Right forelimb (tissue), 1 donor: ENCODE measurements at regions not wholly inside any gene's neighbourhood (a gene's known extent, or its start where the extent isn't known, plus 50 kb on each side); places are given as distances from the start of the nearest gene placed in this dataset.

Experiments used
- DNase-seq: peaks from one replicate; pipeline ENCODE4 v3.0.0-alpha.2; 2018

- DNase-seq = no peak
These were observed 55.0 kb downstream of the SOX4 start for GRCh38 chr6:21648475-21649050.

- no peak for DNase-seq
These were observed 59.8 kb downstream of the SOX4 start for GRCh38 chr6:21653323-21653722.

DNA sequence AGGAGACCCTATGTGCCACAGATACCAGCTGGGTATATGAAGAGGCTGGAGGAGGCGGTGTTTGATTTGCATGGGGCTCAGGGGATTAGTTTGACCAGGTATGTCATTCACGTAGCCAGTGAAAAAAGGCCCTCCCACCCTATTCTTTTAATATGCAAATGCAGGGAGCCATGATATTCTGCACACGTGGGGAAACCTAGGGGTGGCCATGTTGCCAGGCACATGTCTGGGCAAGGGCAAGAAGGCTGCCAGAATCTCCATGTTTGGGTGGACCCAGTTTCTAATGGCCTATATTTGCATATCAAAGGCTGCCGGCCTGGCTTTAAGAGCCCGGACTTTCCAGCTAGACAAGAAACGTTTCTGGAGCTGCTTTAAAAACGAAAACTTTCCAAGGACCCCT is 60.4 kb downstream of the SOX4 start:
- DNase-seq = no peak

- DNase-seq = no peak
These were observed 60.8 kb downstream of the SOX4 start for GRCh38 chr6:21654361-21654760.

- no peak for DNase-seq
These were observed 70.4 kb downstream of the SOX4 start for GRCh38 chr6:21663966-21664313.

GRCh38 chr6:21664314-21665109 is 71.0 kb downstream of the SOX4 start:
- DNase-seq = peak; percentile 74

- no peak for DNase-seq
These were observed 71.5 kb downstream of the SOX4 start for GRCh38 chr6:21665110-21665391.

- peak; percentile 64 for DNase-seq
These were observed 72.0 kb downstream of the SOX4 start for GRCh38 chr6:21665392-21666200.

- DNase-seq = peak; percentile 76
These were observed 72.7 kb downstream of the SOX4 start for GRCh38 chr6:21666201-21666691.

DNA sequence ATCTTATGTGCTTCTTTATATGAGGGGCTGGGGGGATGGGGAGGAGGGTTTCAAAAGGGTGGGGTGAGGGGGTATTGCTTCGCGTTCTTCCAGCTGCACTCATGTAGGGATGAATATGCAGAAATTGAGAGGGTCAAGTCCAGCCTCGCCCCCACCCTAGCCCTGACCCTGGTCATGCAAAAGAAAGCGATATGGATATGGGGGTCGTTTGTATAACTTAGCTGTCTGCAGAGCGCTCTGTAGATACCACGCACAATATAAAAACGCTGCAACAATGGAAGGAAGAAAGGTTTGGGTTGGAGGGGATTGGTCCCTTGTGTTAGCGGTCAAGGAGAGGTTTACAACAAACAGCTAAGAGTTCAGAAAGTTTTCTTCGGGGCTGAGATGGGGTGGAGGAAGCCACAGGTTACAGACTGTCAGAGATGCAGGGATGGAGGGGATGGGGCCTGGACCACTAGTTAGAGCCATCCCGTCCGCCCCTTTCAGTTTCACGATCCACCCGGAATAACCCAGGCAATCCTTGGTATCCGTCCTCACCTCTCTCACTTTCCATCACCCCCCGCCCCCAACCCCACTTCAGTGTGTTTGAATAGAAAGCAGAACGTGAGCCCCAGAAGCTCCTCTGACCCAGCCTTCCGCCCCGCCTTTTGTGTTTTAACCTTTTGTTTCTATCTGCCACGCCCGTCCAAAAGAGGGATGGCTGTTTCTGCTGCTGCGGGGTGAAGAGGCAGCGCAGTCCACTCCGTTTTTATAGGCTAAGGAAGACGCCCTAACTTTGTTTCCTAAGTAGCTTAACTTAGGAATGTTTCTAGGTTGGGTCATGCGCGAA is 73.5 kb downstream of the SOX4 start:
- peak; percentile 56 for DNase-seq

- no peak for DNase-seq
These were observed 75.2 kb downstream of the SOX4 start for GRCh38 chr6:21668795-21669194.

- no peak for DNase-seq
These were observed 83.2 kb downstream of the SOX4 start for GRCh38 chr6:21676769-21677168.

- no peak for DNase-seq
These were observed 85.4 kb downstream of the SOX4 start for GRCh38 chr6:21678990-21679389.

DNA sequence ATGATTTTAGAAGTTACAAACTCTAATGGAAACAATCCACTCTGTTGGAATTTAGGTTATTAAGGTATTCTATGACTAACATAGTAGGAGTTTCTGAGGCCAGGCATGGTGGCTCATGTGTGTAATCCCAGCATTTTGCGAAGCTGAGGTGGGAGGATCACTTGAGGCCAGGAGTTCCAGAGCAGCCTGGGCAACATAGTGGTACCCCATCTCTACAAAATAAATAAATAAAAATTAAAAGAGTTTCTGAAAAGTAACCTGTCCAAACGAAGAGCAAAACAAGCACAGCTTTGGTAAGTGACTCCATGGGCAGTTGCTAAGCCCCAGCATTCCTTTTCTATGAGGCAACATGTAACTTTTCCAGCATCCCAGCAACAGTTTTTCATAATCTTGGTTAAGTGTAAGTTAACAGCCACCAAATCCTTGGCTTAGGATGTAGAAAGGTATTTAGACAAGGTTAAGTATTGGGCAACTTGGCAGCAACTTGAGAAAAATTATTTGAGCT is 86.3 kb downstream of the SOX4 start:
- no peak for DNase-seq

DNA sequence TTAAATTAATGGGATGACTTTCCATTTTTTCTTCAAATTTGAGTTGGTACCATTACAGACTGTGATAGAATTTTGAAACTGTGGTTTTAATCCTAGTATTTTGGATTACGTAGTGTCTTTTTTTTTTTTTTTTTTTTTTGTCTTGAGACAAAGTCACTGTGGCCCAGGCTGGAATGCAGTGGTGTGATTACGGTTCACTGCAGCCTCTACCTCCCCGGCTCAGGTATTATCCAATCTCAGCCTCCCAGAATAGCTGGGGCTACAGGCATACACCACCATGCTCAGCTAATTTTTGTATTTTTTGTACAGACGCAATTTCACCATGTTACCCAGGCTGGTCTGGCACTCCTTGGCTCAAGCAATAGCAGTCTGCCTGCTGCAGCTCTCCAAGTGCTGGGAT is 87.1 kb downstream of the SOX4 start:
- no peak for DNase-seq

GRCh38 chr6:21690489-21690888 is 96.9 kb downstream of the SOX4 start:
- DNase-seq = no peak

DNA sequence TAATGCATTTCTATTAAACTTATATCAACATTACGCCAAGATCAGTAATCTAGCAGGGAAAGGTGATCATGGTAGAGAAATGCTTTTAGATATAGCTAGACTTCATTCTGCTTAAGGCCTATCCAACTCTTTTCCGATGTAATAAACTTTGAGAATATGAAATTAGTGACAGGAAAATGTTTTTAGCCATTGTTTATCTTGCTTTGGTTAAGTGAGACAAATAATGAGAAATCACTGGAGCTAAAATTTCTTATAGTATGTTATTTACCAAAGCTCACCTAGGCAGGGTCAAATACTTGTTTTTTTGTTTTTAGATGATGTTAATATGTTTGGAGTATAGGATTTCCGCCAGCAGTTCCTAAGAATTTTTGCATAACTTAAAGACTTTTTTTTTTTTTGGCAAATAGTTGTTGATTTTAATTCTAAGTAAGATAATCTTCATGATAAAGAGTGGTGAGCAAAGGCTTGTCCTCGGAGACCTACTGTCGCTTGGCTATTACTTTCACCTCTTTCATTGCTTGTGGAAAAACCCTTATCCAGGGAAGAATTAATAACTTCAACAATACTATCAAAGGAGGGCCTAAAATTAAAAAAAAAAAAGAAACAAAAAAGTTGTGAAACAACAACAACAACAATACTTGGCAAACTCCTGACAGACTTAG is 98.3 kb downstream of the SOX4 start:
- no peak for DNase-seq

- no peak for DNase-seq
These were observed 99.2 kb downstream of the SOX4 start for GRCh38 chr6:21692721-21693120.

GRCh38 chr6:21694168-21694567 is 100.6 kb downstream of the SOX4 start:
- DNase-seq = no peak

DNA sequence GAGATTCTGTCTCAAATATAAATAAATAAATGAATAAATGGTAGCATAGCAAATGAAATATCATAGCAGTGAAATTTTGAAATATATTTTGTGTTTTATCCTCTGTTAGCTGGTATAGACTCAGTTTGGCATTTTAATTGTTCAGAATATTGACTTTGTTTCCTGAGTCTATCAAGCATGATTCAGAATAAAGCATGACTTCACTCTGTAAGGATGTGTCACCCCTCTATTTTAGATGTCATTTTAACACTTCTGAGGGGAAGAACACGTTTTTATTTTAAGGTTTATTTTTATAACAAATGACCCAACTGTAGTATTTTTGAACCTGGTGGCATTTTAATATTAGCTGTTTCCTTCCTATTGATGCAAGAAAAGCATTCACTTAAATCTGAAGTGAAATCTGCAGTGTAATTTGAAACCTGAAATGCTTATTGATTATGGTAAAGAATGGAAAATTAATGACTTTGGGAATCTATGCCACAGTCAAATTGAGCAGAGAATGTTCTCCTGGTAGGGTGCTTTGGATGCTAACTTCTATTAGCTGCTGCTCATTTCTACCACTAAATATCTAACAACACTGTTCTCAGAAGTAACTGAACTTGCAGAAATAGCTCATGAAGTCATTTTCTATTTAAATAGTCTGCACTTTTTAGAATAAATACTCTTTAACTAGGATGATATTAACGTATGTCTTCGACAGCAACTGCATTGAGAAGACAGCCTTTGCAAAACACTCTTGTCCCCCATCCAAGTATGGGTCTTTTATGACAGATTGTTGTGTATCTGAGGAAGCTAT is 114.2 kb downstream of the SOX4 start:
- no peak for DNase-seq

- DNase-seq = no peak
These were observed 114.7 kb downstream of the SOX4 start for GRCh38 chr6:21708320-21708580.

DNA sequence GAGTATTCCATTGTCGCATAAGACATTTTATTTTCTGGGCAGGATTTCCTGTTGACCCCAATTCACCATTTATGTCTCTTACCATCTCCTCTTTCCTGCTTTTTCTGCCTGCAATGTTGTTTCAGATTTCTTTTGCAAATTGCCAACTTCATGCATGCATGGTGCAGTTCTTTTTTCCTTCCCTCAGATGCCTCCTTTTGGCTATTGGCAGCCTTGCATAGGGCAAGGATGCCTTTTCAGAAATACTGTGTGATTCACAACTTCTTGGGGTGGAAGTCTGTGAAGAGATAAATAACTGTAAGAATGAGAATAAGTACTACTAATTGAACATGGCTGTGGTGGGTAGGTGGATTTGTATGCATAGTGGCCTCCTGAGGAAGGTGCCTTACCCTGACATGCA is 116.7 kb downstream of the SOX4 start:
- DNase-seq = no peak
